ENCODE measurements at regions not wholly inside any gene's neighbourhood (a gene's known extent, or its start where the extent isn't known, plus 50 kb on each side); places are given as distances from the start of the nearest gene placed in this dataset.

DNA sequence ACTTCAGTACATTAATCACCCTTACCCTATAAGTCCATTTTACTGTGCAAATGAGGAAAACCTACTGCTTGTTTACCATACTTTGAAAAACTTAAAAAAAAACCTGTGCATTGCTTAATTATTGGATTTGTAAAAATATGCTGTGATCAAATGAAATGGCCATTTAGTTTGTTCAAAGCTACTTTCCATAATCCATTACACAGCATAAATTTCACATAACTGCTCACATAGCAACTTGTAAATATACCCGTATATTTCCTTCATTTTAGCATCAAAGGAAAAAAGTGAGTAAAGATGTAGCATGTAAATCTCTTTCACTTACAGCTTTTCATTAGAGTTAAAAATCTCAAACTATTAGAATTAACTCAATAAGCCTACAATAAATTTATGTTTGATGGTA, 415.1 kb downstream of the NR4A2 start:
- H3K27me3 Mint-ChIP-seq (ENCODE audit: unreplicated experiment): no peaks in the 10 kb centered on the region
- DNase-seq (ENCODE audit: low spot score): no peak
- H3K27ac Mint-ChIP-seq (ENCODE audit: unreplicated experiment): no peak overlapping the region
- H3K36me3 Mint-ChIP-seq (ENCODE audit: low read depth, unreplicated experiment): no peaks in the 10 kb centered on the region
- TF ChIP-seq CTCF (IDR thresholded peaks at IDR 0.05; ENCODE audit: unreplicated experiment): no peak
- no peaks in the 10 kb centered on the region for H3K4me1 Mint-ChIP-seq (ENCODE audit: unreplicated experiment)
- H3K4me3 Mint-ChIP-seq (ENCODE audit: unreplicated experiment): no peak overlapping the region
- no peaks in the 10 kb centered on the region for H3K9me3 Mint-ChIP-seq (ENCODE audit: unreplicated experiment)

DNA sequence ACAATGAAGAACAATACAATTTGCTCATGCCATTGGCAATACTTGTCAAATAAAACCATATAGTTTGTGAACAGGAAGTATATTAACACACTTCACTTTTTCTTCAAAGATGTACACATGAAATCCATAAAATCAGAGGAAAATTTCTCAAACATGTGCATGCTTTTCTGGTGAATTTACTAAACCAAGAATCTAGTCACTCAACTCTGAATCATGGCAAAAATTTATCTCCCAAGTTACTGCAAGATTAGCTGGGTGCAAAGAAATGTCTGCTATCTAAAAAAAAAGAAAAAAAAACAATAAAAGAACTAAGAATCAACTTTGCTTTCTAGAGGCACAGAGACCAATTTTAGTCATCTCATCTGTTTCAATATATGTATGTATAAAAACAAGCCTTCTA, 419.2 kb downstream of the NR4A2 start:
- H3K27ac Mint-ChIP-seq (ENCODE audit: unreplicated experiment): no peak overlapping the region
- no peaks in the 10 kb centered on the region for H3K9me3 Mint-ChIP-seq (ENCODE audit: unreplicated experiment)
- H3K4me1 Mint-ChIP-seq (ENCODE audit: unreplicated experiment): no peaks in the 10 kb centered on the region
- no peaks in the 10 kb centered on the region for H3K27me3 Mint-ChIP-seq (ENCODE audit: unreplicated experiment)
- H3K4me3 Mint-ChIP-seq (ENCODE audit: unreplicated experiment): no peak overlapping the region
- no peaks in the 10 kb centered on the region for H3K36me3 Mint-ChIP-seq (ENCODE audit: low read depth, unreplicated experiment)
- DNase-seq (ENCODE audit: low spot score): no peak
- TF ChIP-seq CTCF (IDR thresholded peaks at IDR 0.05; ENCODE audit: unreplicated experiment): no peak

DNA sequence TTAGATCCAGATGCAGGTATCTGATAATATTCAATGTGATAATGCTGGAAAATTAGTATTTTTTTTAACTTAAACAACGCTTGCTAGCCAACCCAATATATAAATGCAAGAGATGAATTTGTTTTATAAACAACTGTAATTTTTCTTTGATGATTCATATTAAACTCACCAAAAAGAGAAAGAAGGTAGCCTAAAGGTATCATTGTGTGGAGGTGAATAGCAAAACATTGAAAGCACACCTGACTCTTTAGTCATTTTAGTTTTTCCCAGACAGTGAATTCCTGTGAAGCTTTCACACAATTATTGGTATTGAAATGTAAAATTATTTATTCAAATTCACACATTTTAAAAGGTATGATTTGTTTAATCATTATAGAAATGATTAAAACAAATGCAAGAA, 424.0 kb downstream of the NR4A2 start:
- Mint-ChIP-seq H3K4me1 (ENCODE audit: unreplicated experiment) (no peaks in the 10 kb centered on the region), H3K27me3 (ENCODE audit: unreplicated experiment) (no peaks in the 10 kb centered on the region), H3K36me3 (ENCODE audit: low read depth, unreplicated experiment) (no peaks in the 10 kb centered on the region), H3K9me3 (ENCODE audit: unreplicated experiment) (no peaks in the 10 kb centered on the region), H3K4me3 (ENCODE audit: unreplicated experiment) (no peak overlapping the region), H3K27ac (ENCODE audit: unreplicated experiment) (no peak overlapping the region)
- no peak for DNase-seq (ENCODE audit: low spot score)
- no peak for TF ChIP-seq CTCF (IDR thresholded peaks at IDR 0.05; ENCODE audit: unreplicated experiment)

DNA sequence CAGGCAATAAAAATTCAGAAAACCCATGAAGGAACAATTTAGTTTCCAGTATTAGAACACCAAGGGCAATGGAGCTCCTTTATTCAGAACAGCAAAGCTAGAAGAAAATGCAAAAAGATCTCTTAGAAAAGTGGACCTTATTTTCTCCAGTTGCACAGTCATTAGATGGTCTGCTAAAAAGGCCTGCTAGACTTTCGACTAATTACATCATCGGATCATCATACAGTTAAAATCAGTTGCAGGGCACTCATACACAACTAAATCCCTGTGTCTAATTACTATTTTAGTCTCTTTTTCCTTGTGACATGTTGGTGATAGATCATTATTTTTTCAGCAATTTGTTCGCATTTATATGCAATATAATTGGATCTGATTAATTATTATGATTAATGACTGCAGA, 425.3 kb downstream of the NR4A2 start:
- no peak for TF ChIP-seq CTCF (IDR thresholded peaks at IDR 0.05; ENCODE audit: unreplicated experiment)
- Mint-ChIP-seq H3K36me3 (ENCODE audit: low read depth, unreplicated experiment) (no peaks in the 10 kb centered on the region), H3K4me3 (ENCODE audit: unreplicated experiment) (no peak overlapping the region), H3K9me3 (ENCODE audit: unreplicated experiment) (no peaks in the 10 kb centered on the region), H3K4me1 (ENCODE audit: unreplicated experiment) (no peaks in the 10 kb centered on the region), H3K27me3 (ENCODE audit: unreplicated experiment) (no peaks in the 10 kb centered on the region), H3K27ac (ENCODE audit: unreplicated experiment) (no peak overlapping the region)
- no peak for DNase-seq (ENCODE audit: low spot score)

DNA sequence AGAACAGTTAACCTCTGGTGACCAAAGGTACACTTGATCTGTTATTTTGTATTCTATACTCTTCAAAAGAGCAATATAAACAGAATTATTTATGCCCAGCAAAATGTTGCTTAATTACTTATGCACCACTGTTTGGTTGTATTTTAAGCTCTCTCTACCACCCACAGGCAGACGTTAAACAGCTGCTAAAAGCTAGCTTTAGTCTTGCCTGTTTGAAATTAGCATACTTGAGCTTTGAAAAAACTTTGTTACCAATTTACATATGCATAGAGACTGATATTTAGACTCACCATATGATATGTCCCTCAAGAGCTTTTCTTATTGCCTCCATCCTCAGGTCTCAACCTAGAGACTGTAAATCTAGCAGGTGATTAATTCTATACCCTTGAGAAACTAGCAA, 426.9 kb downstream of the NR4A2 start:
- H3K27ac Mint-ChIP-seq (ENCODE audit: unreplicated experiment): no peak overlapping the region
- no peaks in the 10 kb centered on the region for H3K27me3 Mint-ChIP-seq (ENCODE audit: unreplicated experiment)
- H3K36me3 Mint-ChIP-seq (ENCODE audit: low read depth, unreplicated experiment): no peaks in the 10 kb centered on the region
- H3K9me3 Mint-ChIP-seq (ENCODE audit: unreplicated experiment): no peaks in the 10 kb centered on the region
- no peak for DNase-seq (ENCODE audit: low spot score)
- H3K4me1 Mint-ChIP-seq (ENCODE audit: unreplicated experiment): no peaks in the 10 kb centered on the region
- no peak overlapping the region for H3K4me3 Mint-ChIP-seq (ENCODE audit: unreplicated experiment)
- TF ChIP-seq CTCF (IDR thresholded peaks at IDR 0.05; ENCODE audit: unreplicated experiment): no peak
